ENCODE measurements at regions not wholly inside any gene's neighbourhood (a gene's known extent, or its start where the extent isn't known, plus 50 kb on each side); places are given as distances from the start of the nearest gene placed in this dataset.

DNA sequence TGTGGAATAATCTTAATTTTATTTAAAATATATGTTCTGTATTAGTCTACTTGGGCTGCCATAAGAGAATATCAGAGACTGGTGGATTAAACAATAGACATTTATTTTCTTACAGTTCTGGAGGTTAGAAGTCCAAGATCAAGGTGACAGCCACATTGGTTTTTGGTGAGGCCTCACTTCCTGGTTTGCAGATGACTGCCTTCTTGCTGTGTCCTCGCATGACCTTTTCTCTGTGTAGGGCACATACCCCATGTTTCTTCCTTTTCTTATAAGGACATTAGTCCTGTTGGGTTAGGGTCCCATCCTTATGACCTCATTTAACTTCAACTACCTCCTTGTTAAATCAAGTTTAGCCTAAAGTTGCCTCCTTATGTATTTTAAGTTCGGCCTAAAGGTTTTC, 202.7 kb upstream of the MPPED2 start:
- TF ChIP-seq ZNF274 (IDR thresholded peaks at IDR 0.05; ENCODE audit: low read depth, low read length) (no peak), YY1 (IDR thresholded peaks at IDR 0.05; ENCODE audit: insufficient read depth, insufficient read length) (no peak), SUZ12 (IDR thresholded peaks at IDR 0.05; ENCODE audit: extremely low read depth, insufficient read depth, insufficient read length) (no peak)

Measured in NT2/D1 (cell line).